Fibroblast of villous mesenchyme (primary cell): ENCODE measurements at regions not wholly inside any gene's neighbourhood (a gene's known extent, or its start where the extent isn't known, plus 50 kb on each side); places are given as distances from the start of the nearest gene placed in this dataset.

ENCODE experiments used
- DNase-seq: peaks from one replicate; pipeline ENCODE4 v3.0.0-alpha.2; 2010; ENCODE audit warnings: low read depth
- H3K4me3 ChIP-seq: 2 replicates; pipeline ENCODE4 v1.5.1; 2011; ENCODE audit warnings: low read depth, mild to moderate bottlenecking, low read length
- TF ChIP-seq, protein P1 (sequence below): IDR thresholded peaks from 2 replicates; pipeline ENCODE4 v1.5.1; 2012; ENCODE audit warnings: low read depth, mild to moderate bottlenecking, low read length; ENCODE audit not compliant: insufficient read depth

DNA sequence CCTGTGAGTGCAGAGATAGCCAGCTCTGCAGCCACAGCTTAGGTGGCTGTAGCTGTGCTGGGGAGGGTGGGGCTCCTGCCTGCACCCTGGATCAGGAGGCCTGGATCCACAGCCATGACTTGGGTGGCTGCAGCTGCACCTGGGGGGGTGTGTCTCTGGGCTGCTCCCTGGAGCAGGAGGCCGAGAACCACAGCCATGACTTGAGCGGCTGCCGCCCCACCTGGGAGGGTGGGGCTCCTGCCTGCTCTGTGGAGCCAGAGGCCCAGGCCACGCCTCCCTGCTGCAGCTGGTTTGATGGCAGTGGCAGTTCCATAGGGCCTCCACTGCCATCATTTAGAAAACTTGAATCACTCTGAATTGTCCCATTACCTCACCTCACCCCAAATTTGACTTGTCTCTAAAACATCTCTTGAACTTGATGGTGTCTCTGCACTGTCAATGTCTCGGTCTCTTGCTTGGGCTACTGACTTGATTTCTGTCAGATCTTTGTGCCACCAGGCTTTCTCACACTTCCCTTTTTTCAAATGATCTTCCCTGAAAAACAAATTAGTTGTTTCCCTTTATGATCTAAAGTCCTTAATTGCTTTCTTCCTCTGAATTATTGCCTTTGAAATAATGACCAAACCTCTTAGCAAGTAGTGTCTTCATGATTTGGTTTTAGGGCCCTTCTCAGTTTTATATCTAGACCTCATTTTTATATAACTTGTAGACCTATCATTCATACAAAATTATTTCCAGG is 313.2 kb upstream of the MME start:
- no peak overlapping the region for H3K4me3 ChIP-seq
- DNase-seq = no peak
- TF ChIP-seq, protein P1, sequence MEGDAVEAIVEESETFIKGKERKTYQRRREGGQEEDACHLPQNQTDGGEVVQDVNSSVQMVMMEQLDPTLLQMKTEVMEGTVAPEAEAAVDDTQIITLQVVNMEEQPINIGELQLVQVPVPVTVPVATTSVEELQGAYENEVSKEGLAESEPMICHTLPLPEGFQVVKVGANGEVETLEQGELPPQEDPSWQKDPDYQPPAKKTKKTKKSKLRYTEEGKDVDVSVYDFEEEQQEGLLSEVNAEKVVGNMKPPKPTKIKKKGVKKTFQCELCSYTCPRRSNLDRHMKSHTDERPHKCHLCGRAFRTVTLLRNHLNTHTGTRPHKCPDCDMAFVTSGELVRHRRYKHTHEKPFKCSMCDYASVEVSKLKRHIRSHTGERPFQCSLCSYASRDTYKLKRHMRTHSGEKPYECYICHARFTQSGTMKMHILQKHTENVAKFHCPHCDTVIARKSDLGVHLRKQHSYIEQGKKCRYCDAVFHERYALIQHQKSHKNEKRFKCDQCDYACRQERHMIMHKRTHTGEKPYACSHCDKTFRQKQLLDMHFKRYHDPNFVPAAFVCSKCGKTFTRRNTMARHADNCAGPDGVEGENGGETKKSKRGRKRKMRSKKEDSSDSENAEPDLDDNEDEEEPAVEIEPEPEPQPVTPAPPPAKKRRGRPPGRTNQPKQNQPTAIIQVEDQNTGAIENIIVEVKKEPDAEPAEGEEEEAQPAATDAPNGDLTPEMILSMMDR = no peak

DNA sequence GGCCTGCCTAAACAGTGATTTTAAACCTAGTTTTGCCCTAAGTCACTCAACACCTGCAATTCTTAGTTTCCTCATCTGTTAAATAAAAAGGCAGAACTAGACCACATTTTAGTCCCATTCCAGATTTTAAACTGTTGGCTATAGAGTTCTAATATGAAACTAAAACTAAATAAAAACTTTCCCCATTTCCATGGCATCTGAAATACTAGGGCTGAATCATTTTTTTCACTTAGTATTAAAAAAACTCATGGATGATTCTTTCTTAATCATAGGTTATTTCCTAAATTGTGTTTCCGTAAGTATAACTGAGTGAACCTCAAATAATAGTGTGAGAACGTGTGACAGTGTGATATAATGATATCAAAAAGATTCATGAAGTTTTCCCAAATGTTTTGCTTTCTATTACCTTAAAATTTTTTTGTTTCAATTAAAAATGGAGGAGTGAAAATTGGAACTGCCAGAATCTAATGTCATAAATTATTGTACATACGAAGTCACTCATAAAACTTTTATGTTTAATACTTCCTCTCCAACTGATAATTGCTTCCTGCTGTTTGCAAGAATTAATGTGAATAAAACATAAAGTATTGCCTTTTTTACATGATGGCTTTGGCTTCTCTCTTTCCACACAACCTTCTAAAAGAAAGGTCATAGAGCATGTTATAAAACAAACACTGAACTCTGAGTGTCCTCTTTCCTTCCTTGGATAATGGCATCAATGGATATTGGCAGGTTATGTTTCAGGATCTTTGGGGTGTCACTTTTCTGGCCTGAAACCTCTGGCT is 315.1 kb upstream of the MME start:
- no peak for DNase-seq
- TF ChIP-seq, protein P1 = no peak
- no peak overlapping the region for H3K4me3 ChIP-seq

DNA sequence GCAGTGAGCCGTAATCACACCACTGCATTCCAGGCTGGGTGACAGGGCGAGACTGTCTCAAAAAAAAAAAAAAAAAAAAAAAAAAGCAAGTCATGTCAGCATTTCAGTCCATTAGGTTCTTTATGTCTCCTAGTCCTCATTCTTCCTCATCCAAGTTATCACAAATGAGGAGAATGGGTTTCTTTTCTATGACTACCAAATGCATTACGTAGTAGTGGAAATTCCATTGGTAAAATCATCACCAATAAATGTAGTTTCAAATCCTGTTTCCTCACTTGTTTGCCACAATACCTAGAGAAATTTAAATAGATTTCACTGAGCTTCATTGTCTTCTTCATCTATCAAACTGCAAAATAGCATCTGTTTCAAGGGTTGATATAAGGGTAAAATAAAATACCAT is 317.6 kb upstream of the MME start:
- DNase-seq = no peak
- TF ChIP-seq, protein P1 = no peak
- no peak overlapping the region for H3K4me3 ChIP-seq

DNA sequence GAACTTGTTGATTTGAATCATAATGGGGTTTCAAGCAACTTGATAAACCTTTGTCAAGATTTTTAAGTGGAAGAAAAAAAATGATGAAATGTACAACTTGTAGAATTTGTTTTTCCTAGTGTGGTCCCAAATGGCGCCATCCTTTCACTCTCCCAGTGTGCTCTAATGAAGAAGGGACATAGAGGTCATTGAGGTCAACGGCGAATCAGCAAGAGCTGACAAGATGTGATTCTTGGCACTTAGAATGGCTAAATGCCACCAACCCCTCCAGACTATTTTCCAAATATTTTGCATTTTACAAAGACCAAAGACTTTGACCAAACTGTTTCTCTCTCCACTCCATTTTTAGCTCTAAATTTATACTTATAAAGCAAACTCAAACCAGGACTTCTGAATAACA is 320.2 kb upstream of the MME start:
- no peak overlapping the region for H3K4me3 ChIP-seq
- TF ChIP-seq, protein P1 = no peak
- DNase-seq = no peak

DNA sequence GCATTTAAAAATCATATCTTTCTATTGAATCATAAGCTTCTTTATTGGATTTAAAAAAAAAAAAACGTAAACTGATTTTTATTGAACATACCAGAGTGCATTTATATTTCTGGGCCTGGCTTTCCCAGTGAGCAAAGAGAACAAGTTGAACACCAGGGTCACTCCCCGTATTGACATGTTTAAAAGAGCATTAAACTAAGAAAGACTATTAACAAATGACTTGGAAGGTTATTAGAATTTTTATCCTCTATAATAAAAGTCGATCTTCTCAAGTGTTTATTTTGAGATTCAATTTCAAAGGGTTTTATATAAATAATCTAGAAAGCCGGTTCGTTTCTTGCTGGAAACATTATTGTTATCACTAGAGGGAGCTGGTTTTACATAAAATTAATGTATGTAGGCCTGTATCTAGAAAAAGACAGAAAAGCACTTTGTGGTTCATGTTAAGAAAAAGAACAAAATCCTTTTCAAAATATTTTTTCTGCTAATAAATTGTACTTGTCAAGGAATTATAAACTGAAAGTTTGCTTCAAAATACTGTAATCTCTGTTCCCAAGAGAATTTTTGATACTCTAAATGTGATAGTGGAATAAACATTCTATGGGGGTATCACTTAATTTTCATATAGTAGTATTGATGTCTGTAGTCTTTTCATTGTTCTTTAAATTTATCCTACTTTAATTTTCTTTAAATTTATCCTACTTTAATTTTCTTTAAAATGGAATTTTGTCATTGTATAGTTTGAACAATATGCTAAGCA is 321.8 kb upstream of the MME start:
- TF ChIP-seq, protein P1 = peak; percentile 51
- peak; percentile 58 for DNase-seq

DNA sequence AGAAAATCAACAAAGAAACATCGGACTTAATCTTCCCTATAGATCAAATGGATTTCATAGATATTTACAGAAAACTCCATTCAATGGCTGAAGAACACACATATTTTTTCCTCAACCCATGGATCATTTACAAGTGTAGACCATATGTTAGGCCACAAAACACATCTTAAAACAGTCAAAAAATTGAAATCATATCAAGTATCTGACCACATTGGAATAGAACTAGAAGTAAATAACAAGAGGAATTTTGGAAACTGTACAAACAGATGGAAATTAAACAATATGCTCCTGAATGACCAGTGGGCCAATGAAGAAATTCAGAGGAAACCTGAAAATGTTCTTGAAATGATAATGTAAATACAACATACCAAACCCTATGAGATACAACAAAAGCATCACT is 323.1 kb upstream of the GPR149 start:
- TF ChIP-seq, protein P1 = no peak
- no peak for DNase-seq

More for the DNA sequence above, 321.8 kb upstream of the MME start:
- H3K4me3 ChIP-seq = no peak overlapping the region

More for the DNA sequence above, 323.1 kb upstream of the GPR149 start:
- no peak overlapping the region for H3K4me3 ChIP-seq
